PC-3 (cell line): ENCODE measurements at regions not wholly inside any gene's neighbourhood (a gene's known extent, or its start where the extent isn't known, plus 50 kb on each side); places are given as distances from the start of the nearest gene placed in this dataset.

ENCODE experiments used
- CTCF ChIP-seq: fragments of 300-600 bp; sonication (generic); conservative IDR thresholded peaks from 2 replicates; pipeline ENCODE4 v1.5.1; 2017; ENCODE audit warnings: antibody characterized with exemption, low read depth, mild to moderate bottlenecking, low read length
- EZH2 ChIP-seq: fragments of 300-600 bp; sonication (generic); IDR thresholded peaks from one replicate; pipeline ENCODE4 v1.6.1; 2017; ENCODE audit warnings: antibody characterized with exemption, mild to moderate bottlenecking, low read length; ENCODE audit not compliant: unreplicated experiment

GRCh38 chr4:129897111-129897510 is 801.2 kb downstream of the C4orf33 start:
- no peak for TF ChIP-seq CTCF
- TF ChIP-seq EZH2, result no peak
